Adrenal gland (tissue), 9 donors: ENCODE measurements at regions not wholly inside any gene's neighbourhood (a gene's known extent, or its start where the extent isn't known, plus 50 kb on each side); places are given as distances from the start of the nearest gene placed in this dataset.

Source experiments
- DNase-seq, 7 donors: peaks; one replicate each; pipeline ENCODE4 v3.0.0-alpha.2; 2019 to 2020
- H3K27ac ChIP-seq, 5 donors: fragments of 200-600 bp; sonication (generic) in 4 of 5; 1 replicate in 3 of 5; 2 replicates in 2 of 5; pipeline versions ENCODE4 v1.5.1 to v1.8.0; 2016 to 2020; ENCODE audit warnings: mild to moderate bottlenecking in 1 of 5
- H3K27me3 ChIP-seq: fragments of 200-600 bp; 2 replicates; pipeline ENCODE4 v1.8.0; 2021
- H3K36me3 ChIP-seq, 2 donors: fragments of 200-600 bp; replicated peaks in 1 of 2; 1 replicate in 1 of 2; 2 replicates in 1 of 2; pipeline versions ENCODE4 v1.5.1 to v1.8.0; 2018 to 2022
- H3K4me1 ChIP-seq, 2 donors: fragments of 200-600 bp; replicated peaks in 1 of 2; 1 replicate in 1 of 2; 2 replicates in 1 of 2; pipeline versions ENCODE4 v1.5.1 to v1.8.0; 2018 to 2021
- H3K4me3 ChIP-seq, 4 donors: fragments of 200-600 bp; sonication (generic) in 3 of 4; one replicate each; pipeline ENCODE4 v1.5.1; 2016 to 2018
- H3K9me3 ChIP-seq, 3 donors: fragments of 200-600 bp; sonication (generic) in 1 of 3; replicated peaks in 1 of 3; 1 replicate in 2 of 3; 2 replicates in 1 of 3; pipeline versions ENCODE4 v1.5.1 to v1.8.0; 2016 to 2021
- CTCF ChIP-seq, 6 experiments: fragments of 450-650 bp in 4 of 6; fragments of 200-600 bp in 2 of 6; sonication (generic) in 1 of 6; IDR thresholded peaks; 1 replicate in 5 of 6; 2 replicates in 1 of 6; pipeline versions ENCODE4 v1.5.1 to v1.8.0; 2016 to 2021; ENCODE audit warnings: antibody characterized with exemption in 6 of 6, mild to moderate bottlenecking in 2 of 6, moderate library complexity in 1 of 6
- POLR2A ChIP-seq, 2 donors: fragments of 450-650 bp; IDR thresholded peaks; one replicate each; pipeline ENCODE4 v1.6.1; 2017; ENCODE audit warnings: antibody characterized with exemption in 2 of 2, mild to moderate bottlenecking in 2 of 2, moderate library complexity in 1 of 2
- WGBS, 4 donors: extraction: QIAGEN DNeasy Blood & Tissue Kit in 2 of 4; methylation state at CpG; one replicate each; pipeline versions ENCODE4 v1.1.5 to v1.1.7; 2013 to 2017; 5-methylcytosine and 5-hydroxymethylcytosine counted together
- intact Hi-C, 2 donors: fragments of 100-400 bp; cut with DNase I; formaldehyde crosslinking; loops; one replicate each; pipeline versions ENCODE4 v1.14.1 to v1.15.0; 2022 to 2023
- donor health status: healthy with polysubstance abuse.
- donor health status: Bipolar disorder and iron deficiency.
- donor health status: DM: yes; HTN: yes; CAD: no.
- donor health status: DM: no; HTN: no; CAD: no.
- donor health status: DM: no; HTN: no; CAD: no.

GRCh38 chr5:103474677-103475076, 87.9 kb downstream of the NUDT12 start:
- Histone ChIP-seq H3K27me3 (no peaks in the 10 kb centered on the region), H3K27ac (no peak overlapping the region), H3K36me3 (no peaks in the 10 kb centered on the region), H3K4me3 (no peak overlapping the region), H3K9me3 (no peaks in the 10 kb centered on the region), H3K4me1 (peaks cover 0 to 17% of the 10 kb centered on the region in 2 donors)
- 92 to 96% (median 96%) methylated on average over 1 of the region's 1 CpG for WGBS, 4 donors
- intact Hi-C loops = loop anchor here (5.0 to 10.0 kb wide), 2 partner anchors 220 to 242 kb away; partner anchors contain the start of gene MACIR (in 1 of the 2)
- TF ChIP-seq CTCF (IDR thresholded peaks at IDR 0.05) = no peak
- no peak for TF ChIP-seq POLR2A (IDR thresholded peaks at IDR 0.05)
- no peak for DNase-seq

DNA sequence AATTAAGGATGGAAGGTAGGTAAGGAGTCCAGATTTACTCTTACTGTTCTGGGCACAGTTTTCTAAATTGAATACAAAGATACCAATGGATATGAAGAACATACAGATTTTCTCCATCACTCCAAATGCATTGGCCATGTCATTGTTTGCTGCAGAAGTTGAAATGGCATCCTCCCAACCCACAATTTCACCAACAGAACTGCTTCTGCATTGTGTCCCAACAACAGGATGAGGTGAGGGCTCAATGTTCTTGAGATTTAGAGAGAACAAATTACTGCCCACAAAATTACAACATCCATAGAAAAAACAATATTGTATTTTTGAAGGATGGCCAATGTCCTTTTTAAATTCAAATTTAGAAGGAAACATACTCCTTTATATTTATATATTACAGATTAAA, 88.9 kb downstream of the NUDT12 start:
- no peak for TF ChIP-seq POLR2A (IDR thresholded peaks at IDR 0.05)
- TF ChIP-seq CTCF (IDR thresholded peaks at IDR 0.05) = no peak
- no peak overlapping the region for H3K4me3 ChIP-seq
- intact Hi-C loops = loop anchor here in 1 of 2 donors (10.0 kb wide), 1 partner anchor 219 kb away; the partner anchor contains the start of gene MACIR
- no peak overlapping the region for H3K27ac ChIP-seq
- no peaks in the 10 kb centered on the region for H3K9me3 ChIP-seq
- H3K4me1 ChIP-seq = peaks cover 0 to 10% of the 10 kb centered on the region in 2 donors
- no peaks in the 10 kb centered on the region for H3K27me3 ChIP-seq
- H3K36me3 ChIP-seq = no peaks in the 10 kb centered on the region
- peak in 1 of 7 donors; percentile 28 for DNase-seq

GRCh38 chr5:103472830-103473229, 89.8 kb downstream of the NUDT12 start:
- peaks cover 0 to 10% of the 10 kb centered on the region in 2 donors for H3K4me1 ChIP-seq
- 30 to 45% (median 38%) methylated on average over 1 of the region's 1 CpG for WGBS, 4 donors
- H3K4me3 ChIP-seq = no peak overlapping the region
- H3K36me3 ChIP-seq = no peaks in the 10 kb centered on the region
- peak overlapping the region in 2 of 5 donors; percentile 1 to 12 for H3K27ac ChIP-seq
- no peaks in the 10 kb centered on the region for H3K9me3 ChIP-seq
- TF ChIP-seq POLR2A (IDR thresholded peaks at IDR 0.05) (no peak), CTCF (IDR thresholded peaks at IDR 0.05) (no peak)
- peak in 3 of 7 donors; percentile 12 to 40 (median 16) for DNase-seq
- no peaks in the 10 kb centered on the region for H3K27me3 ChIP-seq
- intact Hi-C loops = loop anchor here in 1 of 2 donors (10.0 kb wide), 1 partner anchor 218 kb away; the partner anchor contains the start of gene MACIR

GRCh38 chr5:103472265-103472664, 90.3 kb downstream of the NUDT12 start:
- peaks cover 0 to 10% of the 10 kb centered on the region in 2 donors for H3K4me1 ChIP-seq
- no peak overlapping the region for H3K4me3 ChIP-seq
- no peak for DNase-seq
- 26 to 50% (median 29%) methylated on average over 1 of the region's 1 CpG for WGBS, 4 donors
- no peaks in the 10 kb centered on the region for H3K27me3 ChIP-seq
- peak overlapping the region in 1 of 5 donors; percentile 25 for H3K27ac ChIP-seq
- intact Hi-C loops = loop anchor here in 1 of 2 donors (10.0 kb wide), 1 partner anchor 217 kb away; the partner anchor contains the start of gene MACIR
- TF ChIP-seq CTCF (IDR thresholded peaks at IDR 0.05) = no peak
- no peak for TF ChIP-seq POLR2A (IDR thresholded peaks at IDR 0.05)
- H3K36me3 ChIP-seq = no peaks in the 10 kb centered on the region
- H3K9me3 ChIP-seq = no peaks in the 10 kb centered on the region
